Endodermal cell (in vitro differentiated cells): ENCODE measurements at regions not wholly inside any gene's neighbourhood (a gene's known extent, or its start where the extent isn't known, plus 50 kb on each side); places are given as distances from the start of the nearest gene placed in this dataset.

Experiments
- DNase-seq: peaks from one replicate; pipeline ENCODE4 v3.0.0-alpha.2; 2017
- H3K27ac ChIP-seq: 2 replicates; pipeline ENCODE4 v1.5.1; 2013; ENCODE audit warnings: mild to moderate bottlenecking, low read depth, low read length, moderate library complexity
- H3K27me3 ChIP-seq: 2 replicates; pipeline ENCODE4 v1.6.1; 2013; ENCODE audit warnings: mild to moderate bottlenecking, low read length, moderate library complexity; ENCODE audit not compliant: insufficient read depth, control insufficient read depth, poor library complexity, severe bottlenecking
- H3K36me3 ChIP-seq: 2 replicates; pipeline ENCODE4 v1.7.0; 2013; ENCODE audit warnings: mild to moderate bottlenecking, low read length, moderate library complexity; ENCODE audit not compliant: control insufficient read depth, insufficient read depth
- H3K4me1 ChIP-seq: one replicate; pipeline ENCODE4 v1.7.0; 2013; ENCODE audit warnings: low read length; ENCODE audit not compliant: control insufficient read depth, insufficient read depth
- H3K4me3 ChIP-seq: 2 replicates; pipeline ENCODE4 v1.5.1; 2013; ENCODE audit warnings: mild to moderate bottlenecking, low read length, moderate library complexity
- H3K9ac ChIP-seq: 2 replicates; pipeline ENCODE4 v1.6.1; 2013; ENCODE audit warnings: mild to moderate bottlenecking, low read length, moderate library complexity; ENCODE audit not compliant: poor library complexity, severe bottlenecking; ENCODE audit errors: extremely low read depth
- H3K9me3 ChIP-seq: 2 replicates; pipeline ENCODE4 v1.6.1; 2013; ENCODE audit warnings: mild to moderate bottlenecking, low read length, moderate library complexity; ENCODE audit not compliant: control insufficient read depth
- H3K27ac Mint-ChIP-seq: 2 replicates; pipeline ENCODE4 v1.8.0; 2020; ENCODE audit warnings: mixed read lengths
- H3K27me3 Mint-ChIP-seq: 2 replicates; pipeline ENCODE4 v1.8.0; 2021; ENCODE audit warnings: mild to moderate bottlenecking, mixed read lengths; ENCODE audit not compliant: insufficient read depth
- H3K36me3 Mint-ChIP-seq: 2 replicates; pipeline ENCODE4 v1.8.0; 2020; ENCODE audit warnings: low read depth, mixed read lengths
- H3K4me1 Mint-ChIP-seq: 2 replicates; pipeline ENCODE4 v1.8.0; 2020; ENCODE audit warnings: mixed read lengths
- H3K4me3 Mint-ChIP-seq: 2 replicates; pipeline ENCODE4 v1.8.0; 2020; ENCODE audit warnings: mild to moderate bottlenecking, moderate library complexity, mixed read lengths
- H3K9me3 Mint-ChIP-seq: 2 replicates; pipeline ENCODE4 v1.8.0; 2020; ENCODE audit warnings: mild to moderate bottlenecking, mixed read lengths
- WGBS, 2 experiments: methylation state at CpG; one replicate each; pipeline versions ENCODE4 v1.1.5 to v1.1.7; 2013; ENCODE audit warnings: missing lambda C conversion rate in 2 of 2, mixed read lengths in 1 of 2; ENCODE audit not compliant: insufficient coverage in 1 of 2, insufficient read length in 1 of 2; 5-methylcytosine and 5-hydroxymethylcytosine counted together
- TF ChIP-seq, protein P1 (sequence below): fragments of 200-600 bp; sonication (generic); conservative IDR thresholded peaks from 2 replicates; pipeline ENCODE4 v1.5.0; 2021; ENCODE audit warnings: antibody characterized with exemption, mild to moderate bottlenecking

DNA sequence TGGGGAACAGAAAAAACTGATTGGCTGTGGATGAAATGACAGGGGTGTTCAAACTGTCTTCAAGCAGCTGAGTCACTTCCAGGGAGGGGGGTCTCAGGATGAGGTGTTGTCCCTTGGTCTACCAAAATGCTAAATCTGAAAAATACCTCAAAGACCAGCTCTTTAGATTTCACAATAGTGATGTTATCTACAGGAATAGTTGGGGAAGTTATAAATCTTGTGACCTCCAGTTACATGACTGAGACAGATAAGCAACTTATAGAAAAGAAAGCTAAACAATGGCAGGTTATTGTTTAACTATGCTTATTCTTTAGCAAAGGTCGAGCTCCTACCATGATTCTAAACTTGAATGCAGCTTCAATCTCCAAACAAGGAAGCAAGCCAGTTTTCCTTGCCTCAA lies 125.4 kb downstream of the SYT10 start:
- H3K27ac Mint-ChIP-seq, result no peak overlapping the region
- Histone ChIP-seq H3K9ac (no peak overlapping the region), H3K9me3 (peaks cover 54% of the 10 kb centered on the region), H3K4me1 (no peaks in the 10 kb centered on the region), H3K4me3 (no peak overlapping the region), H3K27ac (no peak overlapping the region), H3K27me3 (no peaks in the 10 kb centered on the region), H3K36me3 (no peaks in the 10 kb centered on the region)
- peaks cover 13% of the 10 kb centered on the region for H3K36me3 Mint-ChIP-seq
- WGBS, 2 experiments, result 85 to 100% methylated on average over 1 of the region's 1 CpG
- H3K9me3 Mint-ChIP-seq, result peaks cover 25% of the 10 kb centered on the region
- no peak overlapping the region for H3K4me3 Mint-ChIP-seq
- no peak for DNase-seq
- peaks cover 10% of the 10 kb centered on the region for H3K4me1 Mint-ChIP-seq
- H3K27me3 Mint-ChIP-seq, result no peaks in the 10 kb centered on the region
- TF ChIP-seq, protein P1, sequence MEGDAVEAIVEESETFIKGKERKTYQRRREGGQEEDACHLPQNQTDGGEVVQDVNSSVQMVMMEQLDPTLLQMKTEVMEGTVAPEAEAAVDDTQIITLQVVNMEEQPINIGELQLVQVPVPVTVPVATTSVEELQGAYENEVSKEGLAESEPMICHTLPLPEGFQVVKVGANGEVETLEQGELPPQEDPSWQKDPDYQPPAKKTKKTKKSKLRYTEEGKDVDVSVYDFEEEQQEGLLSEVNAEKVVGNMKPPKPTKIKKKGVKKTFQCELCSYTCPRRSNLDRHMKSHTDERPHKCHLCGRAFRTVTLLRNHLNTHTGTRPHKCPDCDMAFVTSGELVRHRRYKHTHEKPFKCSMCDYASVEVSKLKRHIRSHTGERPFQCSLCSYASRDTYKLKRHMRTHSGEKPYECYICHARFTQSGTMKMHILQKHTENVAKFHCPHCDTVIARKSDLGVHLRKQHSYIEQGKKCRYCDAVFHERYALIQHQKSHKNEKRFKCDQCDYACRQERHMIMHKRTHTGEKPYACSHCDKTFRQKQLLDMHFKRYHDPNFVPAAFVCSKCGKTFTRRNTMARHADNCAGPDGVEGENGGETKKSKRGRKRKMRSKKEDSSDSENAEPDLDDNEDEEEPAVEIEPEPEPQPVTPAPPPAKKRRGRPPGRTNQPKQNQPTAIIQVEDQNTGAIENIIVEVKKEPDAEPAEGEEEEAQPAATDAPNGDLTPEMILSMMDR, result no peak

DNA sequence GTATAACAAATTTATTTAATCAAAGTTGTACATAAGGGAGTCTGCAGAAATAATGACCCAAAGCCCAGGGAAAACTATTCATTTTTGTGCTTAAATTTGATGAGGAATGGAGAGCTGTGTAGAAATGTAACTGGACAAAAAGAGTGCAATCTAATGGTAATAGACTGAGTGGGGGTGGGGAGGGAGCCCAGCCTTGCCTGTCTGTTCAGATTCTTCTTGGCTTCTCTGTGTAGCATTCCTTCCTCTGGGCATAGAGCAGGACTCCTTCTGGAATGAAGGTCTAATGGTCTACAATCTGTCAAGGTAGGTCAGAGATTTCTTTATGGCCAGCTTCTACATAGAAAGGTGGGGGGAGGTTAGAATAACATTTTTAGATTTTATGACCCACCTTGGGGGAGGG lies 126.1 kb downstream of the SYT10 start:
- Histone ChIP-seq H3K9me3 (peaks cover 60% of the 10 kb centered on the region), H3K36me3 (no peaks in the 10 kb centered on the region), H3K27ac (no peak overlapping the region), H3K27me3 (no peaks in the 10 kb centered on the region), H3K4me3 (no peak overlapping the region), H3K4me1 (no peaks in the 10 kb centered on the region), H3K9ac (no peak overlapping the region)
- TF ChIP-seq, protein P1, result no peak
- no peaks in the 10 kb centered on the region for H3K27me3 Mint-ChIP-seq
- H3K4me3 Mint-ChIP-seq, result no peak overlapping the region
- peaks cover 10% of the 10 kb centered on the region for H3K4me1 Mint-ChIP-seq
- peaks cover 25% of the 10 kb centered on the region for H3K9me3 Mint-ChIP-seq
- H3K27ac Mint-ChIP-seq, result no peak overlapping the region
- H3K36me3 Mint-ChIP-seq, result peaks cover 13% of the 10 kb centered on the region
- no peak for DNase-seq

DNA sequence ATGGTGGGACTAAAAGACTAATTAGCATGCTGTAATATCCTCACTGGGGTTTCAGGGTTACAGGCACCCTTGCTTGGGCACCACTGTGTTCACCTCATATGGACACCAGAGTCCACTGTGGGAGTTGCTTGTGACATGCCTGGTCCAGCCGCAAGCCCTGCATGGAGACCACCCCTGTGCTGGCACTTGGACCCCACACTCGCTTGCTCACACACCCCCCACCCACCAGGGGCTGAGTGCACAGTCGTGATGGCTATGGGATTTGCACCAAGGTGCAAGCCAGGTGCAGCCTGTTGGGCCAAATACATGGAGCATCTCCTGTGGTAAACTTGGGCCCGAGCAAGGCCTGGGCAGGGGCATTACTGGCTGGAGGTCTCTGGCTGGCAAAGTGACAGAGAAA lies 129.1 kb downstream of the SYT10 start:
- no peak overlapping the region for H3K9ac ChIP-seq
- no peak overlapping the region for H3K4me3 Mint-ChIP-seq
- no peaks in the 10 kb centered on the region for H3K27me3 ChIP-seq
- no peak overlapping the region for H3K27ac Mint-ChIP-seq
- peaks cover 55% of the 10 kb centered on the region for H3K9me3 ChIP-seq
- H3K27ac ChIP-seq, result no peak overlapping the region
- peaks cover 16% of the 10 kb centered on the region for H3K9me3 Mint-ChIP-seq
- H3K4me1 Mint-ChIP-seq, result peaks cover 20% of the 10 kb centered on the region
- TF ChIP-seq, protein P1, result no peak
- no peaks in the 10 kb centered on the region for H3K27me3 Mint-ChIP-seq
- peaks cover 11% of the 10 kb centered on the region for H3K36me3 Mint-ChIP-seq
- DNase-seq, result no peak
- WGBS, 2 experiments, result 97% methylated on average over 4 of the region's 4 CpGs; no CpG with 5 or more reads in 1 of the 2 experiments
- H3K36me3 ChIP-seq, result no peaks in the 10 kb centered on the region
- no peak overlapping the region for H3K4me3 ChIP-seq
- peaks cover 5% of the 10 kb centered on the region for H3K4me1 ChIP-seq
